Lower lobe of right lung (tissue), 2 donors: ENCODE measurements at regions not wholly inside any gene's neighbourhood (a gene's known extent, or its start where the extent isn't known, plus 50 kb on each side); places are given as distances from the start of the nearest gene placed in this dataset.

Experiments
- ATAC-seq, 2 donors: fragments of 200-7000 bp; cut with Tn5 transposase; one replicate each; pipeline ENCODE4 v1.9.1; 2020 to 2022; ENCODE audit warnings: mild to moderate bottlenecking in 2 of 2, moderate library complexity in 2 of 2
- DNase-seq: peaks from one replicate; pipeline ENCODE4 v3.0.0-alpha.2; 2020
- H3K27ac ChIP-seq: fragments of 200-600 bp; one replicate; pipeline ENCODE4 v1.8.0; 2022
- H3K27me3 ChIP-seq: fragments of 200-600 bp; one replicate; pipeline ENCODE4 v1.8.0; 2022; ENCODE audit warnings: low read depth
- H3K36me3 ChIP-seq: fragments of 200-600 bp; one replicate; pipeline ENCODE4 v1.8.0; 2022; ENCODE audit warnings: mild to moderate bottlenecking
- H3K4me1 ChIP-seq: fragments of 200-600 bp; one replicate; pipeline ENCODE4 v1.8.0; 2022
- H3K4me3 ChIP-seq: fragments of 200-600 bp; one replicate; pipeline ENCODE4 v1.8.0; 2022; ENCODE audit warnings: mild to moderate bottlenecking
- H3K9me3 ChIP-seq: fragments of 200-600 bp; one replicate; pipeline ENCODE4 v1.8.0; 2022
- intact Hi-C: fragments of 100-400 bp; cut with DNase I; formaldehyde crosslinking; loops from one replicate; pipeline ENCODE4 v1.11.0; 2022
- TF ChIP-seq, protein P1 (sequence below): fragments of 200-600 bp; IDR thresholded peaks from one replicate; pipeline ENCODE4 v1.8.0; 2022; ENCODE audit warnings: antibody characterized with exemption, mild to moderate bottlenecking
- donor health status: DM: no; HTN: yes; CAD: no; lungs with severe emphysema.

DNA sequence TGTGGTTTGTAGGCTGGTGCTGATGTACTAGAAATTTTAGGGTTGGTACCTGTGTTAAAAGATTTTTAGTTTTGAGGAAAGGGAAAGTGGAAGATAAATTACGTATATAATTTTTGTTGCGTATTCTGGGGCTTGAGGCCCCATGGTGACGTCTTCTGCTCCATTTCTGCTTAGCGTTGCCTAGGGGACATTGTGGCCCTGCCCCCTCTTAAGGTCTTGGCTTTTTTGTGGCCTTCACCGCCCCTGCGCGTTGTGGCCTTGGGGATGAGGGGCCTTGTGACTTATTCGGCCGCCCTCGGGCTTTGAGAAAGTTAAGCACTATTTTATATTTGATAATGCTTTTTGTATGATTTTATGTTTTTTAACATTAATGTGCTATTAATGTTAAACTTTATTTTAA lies 182.0 kb downstream of the KLF13 start:
- H3K9me3 ChIP-seq, result no peaks in the 10 kb centered on the region
- no peak for DNase-seq
- H3K27me3 ChIP-seq, result no peaks in the 10 kb centered on the region
- no peaks in the 10 kb centered on the region for H3K4me1 ChIP-seq
- H3K4me3 ChIP-seq, result no peak overlapping the region
- H3K27ac ChIP-seq, result no peak overlapping the region
- ATAC-seq, result no peak
- TF ChIP-seq, protein P1, sequence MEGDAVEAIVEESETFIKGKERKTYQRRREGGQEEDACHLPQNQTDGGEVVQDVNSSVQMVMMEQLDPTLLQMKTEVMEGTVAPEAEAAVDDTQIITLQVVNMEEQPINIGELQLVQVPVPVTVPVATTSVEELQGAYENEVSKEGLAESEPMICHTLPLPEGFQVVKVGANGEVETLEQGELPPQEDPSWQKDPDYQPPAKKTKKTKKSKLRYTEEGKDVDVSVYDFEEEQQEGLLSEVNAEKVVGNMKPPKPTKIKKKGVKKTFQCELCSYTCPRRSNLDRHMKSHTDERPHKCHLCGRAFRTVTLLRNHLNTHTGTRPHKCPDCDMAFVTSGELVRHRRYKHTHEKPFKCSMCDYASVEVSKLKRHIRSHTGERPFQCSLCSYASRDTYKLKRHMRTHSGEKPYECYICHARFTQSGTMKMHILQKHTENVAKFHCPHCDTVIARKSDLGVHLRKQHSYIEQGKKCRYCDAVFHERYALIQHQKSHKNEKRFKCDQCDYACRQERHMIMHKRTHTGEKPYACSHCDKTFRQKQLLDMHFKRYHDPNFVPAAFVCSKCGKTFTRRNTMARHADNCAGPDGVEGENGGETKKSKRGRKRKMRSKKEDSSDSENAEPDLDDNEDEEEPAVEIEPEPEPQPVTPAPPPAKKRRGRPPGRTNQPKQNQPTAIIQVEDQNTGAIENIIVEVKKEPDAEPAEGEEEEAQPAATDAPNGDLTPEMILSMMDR, result no peak
- H3K36me3 ChIP-seq, result no peaks in the 10 kb centered on the region
- intact Hi-C loops, result no loop called here

DNA sequence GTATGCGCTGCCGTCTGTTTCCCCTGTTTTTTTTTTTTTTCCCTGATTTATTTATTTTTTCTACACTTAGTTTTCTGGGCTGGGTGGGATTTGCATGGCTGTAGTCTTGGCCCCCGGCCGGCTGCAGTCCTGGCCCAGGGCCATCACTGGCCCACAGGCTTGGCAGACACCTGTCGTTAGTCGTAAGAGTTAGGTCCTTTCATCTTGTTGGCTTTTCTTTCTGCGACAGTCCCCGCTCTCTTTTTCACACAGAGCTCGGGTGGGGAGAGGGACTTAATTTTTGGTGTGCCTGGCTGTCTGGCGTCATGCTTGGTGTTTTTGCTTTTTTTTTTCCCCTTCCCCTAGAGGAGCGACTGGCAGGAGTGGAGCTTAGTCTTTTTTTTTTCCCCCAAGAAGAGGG lies 183.4 kb downstream of the KLF13 start:
- no peaks in the 10 kb centered on the region for H3K27me3 ChIP-seq
- no peaks in the 10 kb centered on the region for H3K36me3 ChIP-seq
- H3K4me3 ChIP-seq, result no peak overlapping the region
- H3K27ac ChIP-seq, result no peak overlapping the region
- intact Hi-C loops, result no loop called here
- no peak for DNase-seq
- TF ChIP-seq, protein P1, result no peak
- H3K9me3 ChIP-seq, result no peaks in the 10 kb centered on the region
- H3K4me1 ChIP-seq, result no peaks in the 10 kb centered on the region
- no peak for ATAC-seq

- Histone ChIP-seq H3K4me3 (no peak overlapping the region), H3K27me3 (no peaks in the 10 kb centered on the region), H3K4me1 (no peaks in the 10 kb centered on the region), H3K27ac (no peak overlapping the region), H3K36me3 (no peaks in the 10 kb centered on the region), H3K9me3 (no peaks in the 10 kb centered on the region)
- DNase-seq (no peak), ATAC-seq (no peak)
- TF ChIP-seq, protein P1, result no peak
- intact Hi-C loops, result no loop called here
These were observed 185.2 kb downstream of the KLF13 start for GRCh38 chr15:31511707-31512310.

DNA sequence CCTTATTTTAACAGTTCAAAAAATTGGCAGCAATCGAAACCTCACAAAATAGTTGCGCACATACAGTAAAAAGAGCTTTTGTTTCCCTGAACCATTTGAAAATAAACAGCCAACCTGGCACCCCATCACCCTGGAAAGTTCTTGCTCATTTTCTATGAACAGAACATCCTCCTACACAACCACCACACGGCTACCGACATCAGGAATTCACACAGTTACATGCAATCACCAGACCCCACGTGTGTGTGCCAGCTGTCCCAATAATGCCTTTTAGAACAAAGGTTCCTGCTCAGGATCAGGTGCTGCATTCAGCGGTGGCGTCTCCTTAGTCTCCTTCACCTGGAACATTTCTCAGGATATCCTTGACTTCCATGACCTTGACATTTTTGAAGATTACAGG lies 186.5 kb downstream of the KLF13 start:
- DNase-seq, result no peak
- Histone ChIP-seq H3K27me3 (no peaks in the 10 kb centered on the region), H3K36me3 (no peaks in the 10 kb centered on the region), H3K4me1 (no peaks in the 10 kb centered on the region), H3K9me3 (no peaks in the 10 kb centered on the region), H3K27ac (no peak overlapping the region), H3K4me3 (no peak overlapping the region)
- intact Hi-C loops, result no loop called here
- TF ChIP-seq, protein P1, result no peak
- ATAC-seq, result no peak

DNA sequence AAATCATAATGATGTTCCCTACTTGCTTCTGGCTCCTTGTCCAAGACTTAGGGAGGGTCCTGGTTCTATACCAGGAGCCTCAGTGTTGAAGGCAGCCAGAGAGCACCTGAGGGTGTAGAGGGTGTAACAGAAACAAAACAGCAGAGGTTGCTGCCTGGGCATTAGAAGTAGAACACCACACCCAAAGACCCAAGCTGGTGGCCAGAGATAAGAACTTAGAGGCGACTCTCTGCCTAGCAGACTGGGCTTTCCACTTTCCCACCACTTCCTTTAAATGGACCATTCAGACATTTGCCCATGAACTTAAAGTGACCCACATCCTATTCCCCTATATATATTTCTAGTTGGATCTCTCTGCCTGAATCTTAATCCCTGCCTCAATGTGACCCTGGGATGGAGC lies 189.8 kb downstream of the KLF13 start:
- DNase-seq (no peak), ATAC-seq (no peak)
- Histone ChIP-seq H3K9me3 (no peaks in the 10 kb centered on the region), H3K27me3 (no peaks in the 10 kb centered on the region), H3K36me3 (no peaks in the 10 kb centered on the region), H3K4me1 (no peaks in the 10 kb centered on the region), H3K4me3 (no peak overlapping the region), H3K27ac (no peak overlapping the region)
- TF ChIP-seq, protein P1, result no peak
- intact Hi-C loops, result no loop called here

DNA sequence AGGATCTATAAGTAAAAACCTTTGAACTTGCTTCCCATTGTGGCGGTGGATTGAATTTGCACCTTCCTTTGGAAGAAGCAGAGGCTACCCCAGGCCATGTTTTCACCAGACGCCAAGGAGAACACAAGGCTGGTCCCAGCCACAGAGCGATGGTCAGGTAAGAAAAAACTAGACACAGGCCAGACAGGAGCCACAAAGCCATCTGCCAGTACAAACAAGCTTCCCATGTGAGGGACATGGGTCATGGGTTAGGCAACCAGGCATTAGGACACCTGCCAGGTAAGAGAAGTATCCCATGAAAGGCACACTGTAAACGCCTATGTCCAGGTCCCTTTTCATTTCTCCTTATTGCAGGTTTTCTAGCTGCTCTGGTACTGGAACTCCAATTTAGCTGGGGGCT lies 190.2 kb downstream of the KLF13 start:
- ATAC-seq (no peak), DNase-seq (no peak)
- no peaks in the 10 kb centered on the region for H3K27me3 ChIP-seq
- H3K36me3 ChIP-seq, result no peaks in the 10 kb centered on the region
- H3K27ac ChIP-seq, result no peak overlapping the region
- H3K9me3 ChIP-seq, result no peaks in the 10 kb centered on the region
- intact Hi-C loops, result no loop called here
- H3K4me1 ChIP-seq, result no peaks in the 10 kb centered on the region
- H3K4me3 ChIP-seq, result no peak overlapping the region
- TF ChIP-seq, protein P1, result no peak
